ENCODE measurements at regions not wholly inside any gene's neighbourhood (a gene's known extent, or its start where the extent isn't known, plus 50 kb on each side); places are given as distances from the start of the nearest gene placed in this dataset.

- DNase-seq = no peak
Observed at GRCh38 chr5:61264273-61264661, 67.8 kb upstream of the ZSWIM6 start.

- DNase-seq = no peak
Observed at GRCh38 chr5:61267116-61267515, 64.9 kb upstream of the ZSWIM6 start.

- no peak for DNase-seq
Observed at GRCh38 chr5:61268871-61269270, 63.2 kb upstream of the ZSWIM6 start.

GRCh38 chr5:61270510-61271165 lies 61.4 kb upstream of the ZSWIM6 start:
- DNase-seq = no peak

- no peak for DNase-seq
Observed at GRCh38 chr5:61272688-61273087, 59.4 kb upstream of the ZSWIM6 start.

GRCh38 chr5:61273279-61273975 lies 58.6 kb upstream of the ZSWIM6 start:
- DNase-seq = no peak

GRCh38 chr5:61274511-61274911 lies 57.5 kb upstream of the ZSWIM6 start:
- no peak for DNase-seq

- no peak for DNase-seq
Observed at GRCh38 chr5:61275841-61276240, 56.2 kb upstream of the ZSWIM6 start.

- DNase-seq = no peak
Observed at GRCh38 chr5:61277190-61277589, 54.9 kb upstream of the ZSWIM6 start.

- no peak for DNase-seq
Observed at GRCh38 chr5:61277781-61278180, 54.3 kb upstream of the ZSWIM6 start.

GRCh38 chr5:61279725-61280124 lies 52.3 kb upstream of the ZSWIM6 start:
- DNase-seq = no peak

- peak; percentile 22 for DNase-seq
Observed at GRCh38 chr5:61280205-61280604, 51.9 kb upstream of the ZSWIM6 start.

GRCh38 chr5:61280761-61281427 lies 51.2 kb upstream of the ZSWIM6 start:
- peak; percentile 42 for DNase-seq

- no peak for DNase-seq
Observed at GRCh38 chr5:61281686-61282085, 50.4 kb upstream of the ZSWIM6 start.

Data from NCI-H2081 treated with DMSO at 0.1 percent for 48 hours (cell line).